ENCODE measurements at regions not wholly inside any gene's neighbourhood (a gene's known extent, or its start where the extent isn't known, plus 50 kb on each side); places are given as distances from the start of the nearest gene placed in this dataset.

DNA sequence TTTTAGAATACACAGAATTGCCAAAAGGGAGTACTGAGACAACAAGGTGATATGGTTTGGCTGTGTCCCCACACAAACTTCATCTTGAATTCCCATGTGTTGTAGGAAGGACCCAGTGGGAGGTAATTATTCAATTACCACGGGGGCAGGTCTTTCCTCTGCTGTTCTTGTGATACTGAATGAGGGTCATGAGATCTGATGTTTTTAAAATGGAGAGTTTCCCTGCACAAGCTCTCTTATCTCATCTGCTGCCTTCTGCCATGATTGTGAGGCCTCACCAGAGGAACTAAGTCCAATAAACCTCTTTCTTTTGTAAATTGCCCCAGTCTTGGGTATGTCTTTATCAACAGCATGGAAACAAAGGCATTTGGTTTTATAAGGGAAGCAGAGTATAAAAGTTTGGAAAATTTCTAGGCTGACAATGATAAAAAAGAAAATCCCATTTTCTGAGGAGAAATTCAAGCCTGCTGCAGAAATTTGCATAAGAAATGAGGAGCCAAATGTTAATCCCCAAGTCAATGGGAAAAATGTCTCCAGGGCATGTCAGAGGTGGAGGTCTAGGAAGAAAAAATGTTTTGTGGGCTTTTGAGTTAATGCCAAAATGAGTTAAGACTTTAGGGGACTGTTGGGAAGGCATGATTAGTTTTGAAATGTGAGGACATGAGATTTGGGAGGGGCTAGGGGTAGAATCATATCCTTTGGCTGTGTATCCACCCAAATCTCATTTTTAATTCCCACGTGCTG is 130.5 kb upstream of the THRB start:
- BruUV-seq (replicated peaks) = no TSS peak
- no peak overlapping the region for H2BK15ac ChIP-seq (ENCODE audit: low read depth, low read length)
- H3K56ac ChIP-seq (ENCODE audit: extremely low read depth, insufficient read depth, low read length) = no peak overlapping the region
- no peak overlapping the region for H3K14ac ChIP-seq (replicated peaks; ENCODE audit: low read depth, low read length)
- H3K27me3 ChIP-seq (ENCODE audit: control insufficient read depth, insufficient read depth, low read length) = no peaks in the 10 kb centered on the region
- H3K4me2 ChIP-seq (ENCODE audit: low read depth, low read length) = no peak overlapping the region
- H3K4me3 ChIP-seq (ENCODE audit: insufficient read depth, low read depth, low read length) = no peak overlapping the region
- no peak overlapping the region for H4K91ac ChIP-seq (ENCODE audit: insufficient read depth, low read depth, low read length)
- no peak overlapping the region for H3K23ac ChIP-seq (ENCODE audit: low read depth, low read length)
- no peak overlapping the region for H2AK5ac ChIP-seq (ENCODE audit: low read depth, low read length)
- H3K9ac ChIP-seq (ENCODE audit: low read depth, low read length) = no peak overlapping the region
- H3K79me1 ChIP-seq (ENCODE audit: low read depth in 1 of 2, low read length in 2 of 2) = no peaks in the 10 kb centered on the region
- no peaks in the 10 kb centered on the region for H3K9me1 ChIP-seq (ENCODE audit: insufficient read depth, low read length)
- no peak overlapping the region for H4K8ac ChIP-seq (ENCODE audit: low read depth in 2 of 2, low read length in 2 of 2)
- no peaks in the 10 kb centered on the region for H3K36me3 ChIP-seq (ENCODE audit: control insufficient read depth, insufficient read depth, low read length)
- intact Hi-C loops (cut with micrococcal nuclease) (no loop called here), in situ Hi-C loops (cut with MboI; ENCODE audit: low sequenced_read_pairs) (no loop called here), dilution Hi-C loops (cut with HindIII; ENCODE audit: low sequenced_read_pairs, unreplicated experiment) (no loop called here)
- no CpG with 5 or more reads among the region's 2 CpGs for WGBS, 2 experiments (ENCODE audit: extremely low coverage in 2 of 2, insufficient read length in 1 of 2)
- no peak for TF ChIP-seq POLR2A (IDR thresholded peaks at IDR 0.05; ENCODE audit: low read depth, low read length)
- TF ChIP-seq, protein P1, sequence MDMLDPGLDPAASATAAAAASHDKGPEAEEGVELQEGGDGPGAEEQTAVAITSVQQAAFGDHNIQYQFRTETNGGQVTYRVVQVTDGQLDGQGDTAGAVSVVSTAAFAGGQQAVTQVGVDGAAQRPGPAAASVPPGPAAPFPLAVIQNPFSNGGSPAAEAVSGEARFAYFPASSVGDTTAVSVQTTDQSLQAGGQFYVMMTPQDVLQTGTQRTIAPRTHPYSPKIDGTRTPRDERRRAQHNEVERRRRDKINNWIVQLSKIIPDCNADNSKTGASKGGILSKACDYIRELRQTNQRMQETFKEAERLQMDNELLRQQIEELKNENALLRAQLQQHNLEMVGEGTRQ (IDR thresholded peaks at IDR 0.05; ENCODE audit: low read depth, low read length) = no peak
- TF ChIP-seq, protein P2, sequence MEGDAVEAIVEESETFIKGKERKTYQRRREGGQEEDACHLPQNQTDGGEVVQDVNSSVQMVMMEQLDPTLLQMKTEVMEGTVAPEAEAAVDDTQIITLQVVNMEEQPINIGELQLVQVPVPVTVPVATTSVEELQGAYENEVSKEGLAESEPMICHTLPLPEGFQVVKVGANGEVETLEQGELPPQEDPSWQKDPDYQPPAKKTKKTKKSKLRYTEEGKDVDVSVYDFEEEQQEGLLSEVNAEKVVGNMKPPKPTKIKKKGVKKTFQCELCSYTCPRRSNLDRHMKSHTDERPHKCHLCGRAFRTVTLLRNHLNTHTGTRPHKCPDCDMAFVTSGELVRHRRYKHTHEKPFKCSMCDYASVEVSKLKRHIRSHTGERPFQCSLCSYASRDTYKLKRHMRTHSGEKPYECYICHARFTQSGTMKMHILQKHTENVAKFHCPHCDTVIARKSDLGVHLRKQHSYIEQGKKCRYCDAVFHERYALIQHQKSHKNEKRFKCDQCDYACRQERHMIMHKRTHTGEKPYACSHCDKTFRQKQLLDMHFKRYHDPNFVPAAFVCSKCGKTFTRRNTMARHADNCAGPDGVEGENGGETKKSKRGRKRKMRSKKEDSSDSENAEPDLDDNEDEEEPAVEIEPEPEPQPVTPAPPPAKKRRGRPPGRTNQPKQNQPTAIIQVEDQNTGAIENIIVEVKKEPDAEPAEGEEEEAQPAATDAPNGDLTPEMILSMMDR (conservative IDR thresholded peaks at IDR 0.05; ENCODE audit: low read depth, low read length) = no peak
- no peak for TF ChIP-seq RAD21 (IDR thresholded peaks at IDR 0.05; ENCODE audit: low read length)
- no peak for TF ChIP-seq CHD1 (IDR thresholded peaks at IDR 0.05; ENCODE audit: low read depth, low read length)
- TF ChIP-seq RFX5 (IDR thresholded peaks at IDR 0.05; ENCODE audit: low read depth, low read length) = no peak
- no peak for TF ChIP-seq MAFK (IDR thresholded peaks at IDR 0.05; ENCODE audit: low read depth, low read length)
- TF ChIP-seq, protein P3, sequence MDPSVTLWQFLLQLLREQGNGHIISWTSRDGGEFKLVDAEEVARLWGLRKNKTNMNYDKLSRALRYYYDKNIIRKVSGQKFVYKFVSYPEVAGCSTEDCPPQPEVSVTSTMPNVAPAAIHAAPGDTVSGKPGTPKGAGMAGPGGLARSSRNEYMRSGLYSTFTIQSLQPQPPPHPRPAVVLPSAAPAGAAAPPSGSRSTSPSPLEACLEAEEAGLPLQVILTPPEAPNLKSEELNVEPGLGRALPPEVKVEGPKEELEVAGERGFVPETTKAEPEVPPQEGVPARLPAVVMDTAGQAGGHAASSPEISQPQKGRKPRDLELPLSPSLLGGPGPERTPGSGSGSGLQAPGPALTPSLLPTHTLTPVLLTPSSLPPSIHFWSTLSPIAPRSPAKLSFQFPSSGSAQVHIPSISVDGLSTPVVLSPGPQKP (IDR thresholded peaks at IDR 0.05; ENCODE audit: borderline replicate concordance, low read depth, low read length) = no peak
- no peak for TF ChIP-seq SMC3 (IDR thresholded peaks at IDR 0.05; ENCODE audit: low read depth, low read length)
- TF ChIP-seq MXI1 (IDR thresholded peaks at IDR 0.05; ENCODE audit: borderline replicate concordance, low read depth, low read length) = no peak
- no peak for TF ChIP-seq FOS (IDR thresholded peaks at IDR 0.05; ENCODE audit: low read depth, low read length)
- no peak for TF ChIP-seq NFE2L2 (IDR thresholded peaks at IDR 0.05; ENCODE audit: low read depth, low read length)
- TF ChIP-seq MAZ (IDR thresholded peaks at IDR 0.05; ENCODE audit: borderline replicate concordance, low read depth, low read length) = no peak
- ATAC-seq (ENCODE audit: low read depth) = no peak
- no peak for DNase-seq
- H3K18ac ChIP-seq (ENCODE audit: low read depth, low read length) = no peak overlapping the region
- CTCF ChIA-PET = no interaction called here
- no peak overlapping the region for H2BK5ac ChIP-seq (ENCODE audit: low read depth, low read length, poor library complexity, severe bottlenecking)
- no peak overlapping the region for H2BK120ac ChIP-seq (ENCODE audit: low read depth, low read length)
- no peak overlapping the region for H2AK9ac ChIP-seq (replicated peaks; ENCODE audit: low read depth, low read length, poor library complexity)
- POLR2A ChIA-PET (ENCODE audit: unreplicated experiment) = no interaction called here
- H3K4me1 ChIP-seq (ENCODE audit: control insufficient read depth, insufficient read depth, low read length) = no peaks in the 10 kb centered on the region
- no peaks in the 10 kb centered on the region for H3K9me3 ChIP-seq (ENCODE audit: control insufficient read depth, insufficient read depth, low read length)
- no peak overlapping the region for H3K4ac ChIP-seq (ENCODE audit: low read depth, low read length)
- no peaks in the 10 kb centered on the region for H4K20me1 ChIP-seq (ENCODE audit: insufficient read depth, low read length)
- no peak overlapping the region for H4K5ac ChIP-seq (ENCODE audit: low read depth, low read length)
- H2AFZ ChIP-seq (replicated peaks; ENCODE audit: low read length, poor library complexity) = no peak overlapping the region
- H2BK20ac ChIP-seq (ENCODE audit: low read depth, low read length) = no peak overlapping the region
- H3K27ac ChIP-seq (ENCODE audit: insufficient read depth, low read length) = no peak overlapping the region
